OCI-LY7 (cell line): ENCODE measurements at regions not wholly inside any gene's neighbourhood (a gene's known extent, or its start where the extent isn't known, plus 50 kb on each side); places are given as distances from the start of the nearest gene placed in this dataset.

ENCODE experiments used
- EZH2phosphoT487 ChIP-seq: fragments of 200-600 bp; sonication (generic); IDR thresholded peaks from 2 replicates; pipeline ENCODE4 v1.6.1; 2018; ENCODE audit warnings: low read depth, borderline replicate concordance, mild to moderate bottlenecking, mixed run types, antibody characterized with exemption, low read length, moderate library complexity, mixed read lengths
- TF ChIP-seq, protein P1 (sequence below): fragments of 200-600 bp; sonication (generic); conservative IDR thresholded peaks from 2 replicates; pipeline ENCODE4 v1.5.1; 2014; ENCODE audit warnings: mild to moderate bottlenecking, antibody characterized with exemption, low read length, moderate library complexity, mixed read lengths

DNA sequence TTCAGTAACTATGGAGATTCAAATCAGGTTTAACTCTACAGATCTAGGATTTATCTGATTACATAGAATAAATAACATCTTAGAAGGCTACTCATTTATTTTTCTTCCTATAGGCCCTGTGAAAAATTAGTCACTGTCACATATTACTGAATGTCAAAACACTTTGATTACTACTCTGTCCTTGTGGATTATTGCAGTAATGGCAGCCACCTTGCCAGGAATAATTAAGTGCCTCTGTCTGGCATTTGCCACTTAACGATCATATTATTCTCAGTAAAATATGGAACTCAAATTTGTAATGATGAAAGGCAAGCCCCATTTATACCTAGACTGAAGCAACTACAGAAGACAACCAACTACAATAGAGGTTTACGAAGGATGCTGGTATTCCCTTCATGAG is 596.3 kb upstream of the ARPP21 start:
- TF ChIP-seq, protein P1, sequence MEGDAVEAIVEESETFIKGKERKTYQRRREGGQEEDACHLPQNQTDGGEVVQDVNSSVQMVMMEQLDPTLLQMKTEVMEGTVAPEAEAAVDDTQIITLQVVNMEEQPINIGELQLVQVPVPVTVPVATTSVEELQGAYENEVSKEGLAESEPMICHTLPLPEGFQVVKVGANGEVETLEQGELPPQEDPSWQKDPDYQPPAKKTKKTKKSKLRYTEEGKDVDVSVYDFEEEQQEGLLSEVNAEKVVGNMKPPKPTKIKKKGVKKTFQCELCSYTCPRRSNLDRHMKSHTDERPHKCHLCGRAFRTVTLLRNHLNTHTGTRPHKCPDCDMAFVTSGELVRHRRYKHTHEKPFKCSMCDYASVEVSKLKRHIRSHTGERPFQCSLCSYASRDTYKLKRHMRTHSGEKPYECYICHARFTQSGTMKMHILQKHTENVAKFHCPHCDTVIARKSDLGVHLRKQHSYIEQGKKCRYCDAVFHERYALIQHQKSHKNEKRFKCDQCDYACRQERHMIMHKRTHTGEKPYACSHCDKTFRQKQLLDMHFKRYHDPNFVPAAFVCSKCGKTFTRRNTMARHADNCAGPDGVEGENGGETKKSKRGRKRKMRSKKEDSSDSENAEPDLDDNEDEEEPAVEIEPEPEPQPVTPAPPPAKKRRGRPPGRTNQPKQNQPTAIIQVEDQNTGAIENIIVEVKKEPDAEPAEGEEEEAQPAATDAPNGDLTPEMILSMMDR: no peak
- no peak for TF ChIP-seq EZH2phosphoT487
